Adrenal gland (tissue), 9 donors: ENCODE measurements at regions not wholly inside any gene's neighbourhood (a gene's known extent, or its start where the extent isn't known, plus 50 kb on each side); places are given as distances from the start of the nearest gene placed in this dataset.

Experiments
- DNase-seq, 7 donors: peaks; one replicate each; pipeline ENCODE4 v3.0.0-alpha.2; 2019 to 2020
- H3K27ac ChIP-seq, 5 donors: fragments of 200-600 bp; sonication (generic) in 4 of 5; 1 replicate in 3 of 5; 2 replicates in 2 of 5; pipeline versions ENCODE4 v1.5.1 to v1.8.0; 2016 to 2020; ENCODE audit warnings: mild to moderate bottlenecking in 1 of 5
- H3K27me3 ChIP-seq: fragments of 200-600 bp; 2 replicates; pipeline ENCODE4 v1.8.0; 2021
- H3K36me3 ChIP-seq, 2 donors: fragments of 200-600 bp; replicated peaks in 1 of 2; 1 replicate in 1 of 2; 2 replicates in 1 of 2; pipeline versions ENCODE4 v1.5.1 to v1.8.0; 2018 to 2022
- H3K4me1 ChIP-seq, 2 donors: fragments of 200-600 bp; replicated peaks in 1 of 2; 1 replicate in 1 of 2; 2 replicates in 1 of 2; pipeline versions ENCODE4 v1.5.1 to v1.8.0; 2018 to 2021
- H3K4me3 ChIP-seq, 4 donors: fragments of 200-600 bp; sonication (generic) in 3 of 4; one replicate each; pipeline ENCODE4 v1.5.1; 2016 to 2018
- H3K9me3 ChIP-seq, 3 donors: fragments of 200-600 bp; sonication (generic) in 1 of 3; replicated peaks in 1 of 3; 1 replicate in 2 of 3; 2 replicates in 1 of 3; pipeline versions ENCODE4 v1.5.1 to v1.8.0; 2016 to 2021
- CTCF ChIP-seq, 6 experiments: fragments of 450-650 bp in 4 of 6; fragments of 200-600 bp in 2 of 6; sonication (generic) in 1 of 6; IDR thresholded peaks; 1 replicate in 5 of 6; 2 replicates in 1 of 6; pipeline versions ENCODE4 v1.5.1 to v1.8.0; 2016 to 2021; ENCODE audit warnings: antibody characterized with exemption in 6 of 6, mild to moderate bottlenecking in 2 of 6, moderate library complexity in 1 of 6
- POLR2A ChIP-seq, 2 donors: fragments of 450-650 bp; IDR thresholded peaks; one replicate each; pipeline ENCODE4 v1.6.1; 2017; ENCODE audit warnings: antibody characterized with exemption in 2 of 2, mild to moderate bottlenecking in 2 of 2, moderate library complexity in 1 of 2
- WGBS, 4 donors: extraction: QIAGEN DNeasy Blood & Tissue Kit in 2 of 4; methylation state at CpG; one replicate each; pipeline versions ENCODE4 v1.1.5 to v1.1.7; 2013 to 2017; 5-methylcytosine and 5-hydroxymethylcytosine counted together
- intact Hi-C, 2 donors: fragments of 100-400 bp; cut with DNase I; formaldehyde crosslinking; loops; one replicate each; pipeline versions ENCODE4 v1.14.1 to v1.15.0; 2022 to 2023
- donor health status: healthy with polysubstance abuse.
- donor health status: Bipolar disorder and iron deficiency.
- donor health status: DM: yes; HTN: yes; CAD: no.
- donor health status: DM: no; HTN: no; CAD: no.
- donor health status: DM: no; HTN: no; CAD: no.

GRCh38 chr2:37776487-37776886 lies 105.0 kb upstream of the CDC42EP3 start:
- H3K9me3 ChIP-seq: no peaks in the 10 kb centered on the region

GRCh38 chr2:37779139-37779538 lies 107.7 kb upstream of the CDC42EP3 start:
- no peaks in the 10 kb centered on the region for H3K9me3 ChIP-seq
- TF ChIP-seq CTCF (IDR thresholded peaks at IDR 0.05) (no peak), POLR2A (IDR thresholded peaks at IDR 0.05) (no peak)
- no peaks in the 10 kb centered on the region for H3K27me3 ChIP-seq
- DNase-seq: no peak
- intact Hi-C loops: no loop called here
- H3K36me3 ChIP-seq: no peaks in the 10 kb centered on the region
- 44 to 58% (median 49%) methylated on average over 5 of the region's 5 CpGs for WGBS, 4 donors
- no peak overlapping the region for H3K4me3 ChIP-seq
- peaks cover 0 to 6% of the 10 kb centered on the region in 2 donors for H3K4me1 ChIP-seq
- H3K27ac ChIP-seq: no peak overlapping the region

More at GRCh38 chr2:37776487-37776886, 105.0 kb upstream of the CDC42EP3 start:
- 51 to 96% (median 80%) methylated on average over 3 of the region's 3 CpGs for WGBS, 4 donors
- Histone ChIP-seq H3K36me3 (no peaks in the 10 kb centered on the region), H3K4me1 (peaks cover 0 to 6% of the 10 kb centered on the region in 2 donors), H3K27ac (no peak overlapping the region), H3K27me3 (no peaks in the 10 kb centered on the region), H3K4me3 (no peak overlapping the region)
- intact Hi-C loops: no loop called here
- TF ChIP-seq POLR2A (IDR thresholded peaks at IDR 0.05) (no peak), CTCF (IDR thresholded peaks at IDR 0.05) (no peak)
- DNase-seq: no peak

- Histone ChIP-seq H3K4me3 (no peak overlapping the region), H3K27ac (no peak overlapping the region), H3K9me3 (no peaks in the 10 kb centered on the region), H3K27me3 (no peaks in the 10 kb centered on the region), H3K4me1 (peaks cover 0 to 6% of the 10 kb centered on the region in 2 donors), H3K36me3 (no peaks in the 10 kb centered on the region)
- TF ChIP-seq POLR2A (IDR thresholded peaks at IDR 0.05) (no peak), CTCF (IDR thresholded peaks at IDR 0.05) (no peak)
- intact Hi-C loops: no loop called here
- DNase-seq: no peak
- WGBS, 4 donors: 80 to 96% (median 91%) methylated on average over 2 of the region's 2 CpGs
Observed at GRCh38 chr2:37779611-37780386, 108.4 kb upstream of the CDC42EP3 start.

- Histone ChIP-seq H3K27ac (no peak overlapping the region), H3K9me3 (no peaks in the 10 kb centered on the region), H3K4me3 (no peak overlapping the region), H3K27me3 (no peaks in the 10 kb centered on the region), H3K4me1 (peaks cover 0 to 6% of the 10 kb centered on the region in 2 donors), H3K36me3 (no peaks in the 10 kb centered on the region)
- 39 to 80% (median 72%) methylated on average over 2 of the region's 2 CpGs for WGBS, 4 donors
- intact Hi-C loops: no loop called here
- no peak for DNase-seq
- no peak for TF ChIP-seq POLR2A (IDR thresholded peaks at IDR 0.05)
- TF ChIP-seq CTCF (IDR thresholded peaks at IDR 0.05): no peak
Observed at GRCh38 chr2:37780387-37780676, 108.9 kb upstream of the CDC42EP3 start.
